DND-41 (cell line): ENCODE measurements at regions not wholly inside any gene's neighbourhood (a gene's known extent, or its start where the extent isn't known, plus 50 kb on each side); places are given as distances from the start of the nearest gene placed in this dataset.

Source experiments
- EZH2 ChIP-seq: IDR thresholded peaks from 3 replicates; pipeline ENCODE4 v1.6.1; 2012; ENCODE audit warnings: borderline replicate concordance, low read depth, mild to moderate bottlenecking, moderate library complexity, low read length, inconsistent platforms; ENCODE audit not compliant: severe bottlenecking
- TF ChIP-seq, protein P1 (sequence below): IDR thresholded peaks from 2 replicates; pipeline ENCODE4 v1.5.1; 2012; ENCODE audit warnings: borderline replicate concordance, low read length, moderate library complexity, mild to moderate bottlenecking; ENCODE audit not compliant: poor library complexity, severe bottlenecking; ENCODE audit errors: extremely low read depth

DNA sequence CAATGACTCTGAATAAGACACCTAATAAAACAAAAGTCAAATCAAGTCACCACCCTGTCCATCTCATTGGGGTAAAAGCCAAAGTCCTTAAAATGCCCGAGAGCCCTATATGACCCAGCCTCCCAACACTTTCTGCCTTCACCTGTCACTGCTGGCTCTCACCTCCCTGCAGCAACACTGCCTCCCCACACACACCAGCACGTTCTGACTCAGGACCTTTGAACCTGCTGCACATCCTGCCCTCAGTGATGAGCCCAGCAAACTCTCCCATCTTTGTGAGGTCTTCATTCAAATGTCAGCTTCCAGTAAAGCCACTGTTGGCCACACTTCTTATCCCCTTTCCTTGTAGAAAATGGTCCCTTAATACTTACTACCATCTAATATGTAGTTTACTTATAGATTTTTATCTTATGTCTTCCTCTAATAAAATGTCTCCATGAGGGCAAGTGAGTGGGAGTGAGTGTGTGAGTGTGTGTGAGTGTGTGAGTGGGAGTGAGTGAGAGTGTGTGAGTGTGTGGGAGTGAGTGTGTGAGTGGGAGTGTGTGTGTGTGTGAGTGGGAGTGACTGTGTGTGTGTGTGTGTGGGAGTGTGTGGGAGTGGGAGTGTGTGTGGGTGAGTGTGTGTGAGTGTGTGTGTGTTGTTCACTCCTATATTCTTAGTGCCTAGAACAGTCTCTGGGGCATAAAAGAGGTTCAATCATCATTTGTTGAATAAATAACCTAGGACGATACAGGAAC is 504.7 kb downstream of the EIPR1 start:
- TF ChIP-seq, protein P1, sequence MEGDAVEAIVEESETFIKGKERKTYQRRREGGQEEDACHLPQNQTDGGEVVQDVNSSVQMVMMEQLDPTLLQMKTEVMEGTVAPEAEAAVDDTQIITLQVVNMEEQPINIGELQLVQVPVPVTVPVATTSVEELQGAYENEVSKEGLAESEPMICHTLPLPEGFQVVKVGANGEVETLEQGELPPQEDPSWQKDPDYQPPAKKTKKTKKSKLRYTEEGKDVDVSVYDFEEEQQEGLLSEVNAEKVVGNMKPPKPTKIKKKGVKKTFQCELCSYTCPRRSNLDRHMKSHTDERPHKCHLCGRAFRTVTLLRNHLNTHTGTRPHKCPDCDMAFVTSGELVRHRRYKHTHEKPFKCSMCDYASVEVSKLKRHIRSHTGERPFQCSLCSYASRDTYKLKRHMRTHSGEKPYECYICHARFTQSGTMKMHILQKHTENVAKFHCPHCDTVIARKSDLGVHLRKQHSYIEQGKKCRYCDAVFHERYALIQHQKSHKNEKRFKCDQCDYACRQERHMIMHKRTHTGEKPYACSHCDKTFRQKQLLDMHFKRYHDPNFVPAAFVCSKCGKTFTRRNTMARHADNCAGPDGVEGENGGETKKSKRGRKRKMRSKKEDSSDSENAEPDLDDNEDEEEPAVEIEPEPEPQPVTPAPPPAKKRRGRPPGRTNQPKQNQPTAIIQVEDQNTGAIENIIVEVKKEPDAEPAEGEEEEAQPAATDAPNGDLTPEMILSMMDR: no peak
- no peak for TF ChIP-seq EZH2
